Inferior parietal cortex (tissue), 1 donor: ENCODE measurements at regions not wholly inside any gene's neighbourhood (a gene's known extent, or its start where the extent isn't known, plus 50 kb on each side); places are given as distances from the start of the nearest gene placed in this dataset.
A peak's percentile ranks its signal among the peaks of the same experiment; 100 is the strongest.

ENCODE experiments used
- DNase-seq: peaks from one replicate; pipeline ENCODE4 v3.0.0-alpha.2; 2016; ENCODE audit errors: extremely low spot score

GRCh38 chr13:30151388-30151787, 156.0 kb downstream of the KATNAL1 start:
- DNase-seq: no peak

- no peak for DNase-seq
Observed at GRCh38 chr13:30149248-30149647, 158.1 kb downstream of the KATNAL1 start.

- DNase-seq: no peak
Observed at GRCh38 chr13:30148786-30149185, 158.6 kb downstream of the KATNAL1 start.

GRCh38 chr13:30148171-30148754, 159.1 kb downstream of the KATNAL1 start:
- DNase-seq: no peak

GRCh38 chr13:30147421-30147820, 159.9 kb downstream of the KATNAL1 start:
- DNase-seq: no peak

- no peak for DNase-seq
Observed at GRCh38 chr13:30147015-30147414, 160.3 kb downstream of the KATNAL1 start.

GRCh38 chr13:30145709-30146367, 161.5 kb downstream of the KATNAL1 start:
- no peak for DNase-seq

GRCh38 chr13:30143666-30144400, 163.5 kb downstream of the KATNAL1 start:
- DNase-seq: no peak

- DNase-seq: peak; percentile 42
Observed at GRCh38 chr13:30142486-30143211, 164.7 kb downstream of the KATNAL1 start.

- DNase-seq: no peak
Observed at GRCh38 chr13:30141775-30142485, 165.4 kb downstream of the KATNAL1 start.

- DNase-seq: no peak
Observed at GRCh38 chr13:30140973-30141372, 166.4 kb downstream of the KATNAL1 start.

GRCh38 chr13:30138511-30138910, 168.8 kb downstream of the KATNAL1 start:
- DNase-seq: no peak

GRCh38 chr13:30135868-30136267, 171.5 kb downstream of the KATNAL1 start:
- DNase-seq: no peak

GRCh38 chr13:30135351-30135750, 172.0 kb downstream of the KATNAL1 start:
- no peak for DNase-seq

GRCh38 chr13:30134578-30134977, 172.8 kb downstream of the KATNAL1 start:
- no peak for DNase-seq

GRCh38 chr13:30133996-30134395, 173.4 kb downstream of the KATNAL1 start:
- peak; percentile 21 for DNase-seq

GRCh38 chr13:30133554-30133912, 173.8 kb downstream of the KATNAL1 start:
- no peak for DNase-seq

GRCh38 chr13:30132623-30133553, 174.5 kb downstream of the KATNAL1 start:
- peak; percentile 98 for DNase-seq

- DNase-seq: no peak
Observed at GRCh38 chr13:30129411-30129810, 177.9 kb downstream of the KATNAL1 start.

- DNase-seq: no peak
Observed at GRCh38 chr13:30128591-30128990, 178.8 kb downstream of the KATNAL1 start.

- DNase-seq: no peak
Observed at GRCh38 chr13:30128095-30128494, 179.3 kb downstream of the KATNAL1 start.
